ENCODE measurements at regions not wholly inside any gene's neighbourhood (a gene's known extent, or its start where the extent isn't known, plus 50 kb on each side); places are given as distances from the start of the nearest gene placed in this dataset.

- Histone ChIP-seq H3K4me1 (no peaks in the 10 kb centered on the region), H3K27me3 (no peaks in the 10 kb centered on the region), H3K9me3 (no peaks in the 10 kb centered on the region), H3K27ac (replicated peaks in 1 of 4) (no peak overlapping the region), H3K36me3 (no peaks in the 10 kb centered on the region), H3K4me3 (no peak overlapping the region)
- no CpG with 5 or more reads among the region's 5 CpGs for WGBS
- no peak for DNase-seq (ENCODE audit: extremely low spot score)
- intact Hi-C loops (cut with DNase I), result no loop called here
- TF ChIP-seq EP300 (IDR thresholded peaks at IDR 0.05), result no peak
- TF ChIP-seq POLR2A (IDR thresholded peaks at IDR 0.05; ENCODE audit: low read depth), result no peak
- no peak for TF ChIP-seq POLR2AphosphoS5 (IDR thresholded peaks at IDR 0.05)
- no peak for TF ChIP-seq CTCF (IDR thresholded peaks at IDR 0.05)
Observed at GRCh38 chr3:72597756-72598195, 250.5 kb downstream of the SHQ1 start.

- Histone ChIP-seq H3K4me1 (peaks cover 0 to 7% (median 5%) of the 10 kb centered on the region in 4 donors), H3K9me3 (no peaks in the 10 kb centered on the region), H3K27me3 (no peaks in the 10 kb centered on the region), H3K36me3 (no peaks in the 10 kb centered on the region), H3K27ac (replicated peaks in 1 of 4) (no peak overlapping the region), H3K4me3 (no peak overlapping the region)
- no peak for DNase-seq (ENCODE audit: extremely low spot score)
- TF ChIP-seq EP300 (IDR thresholded peaks at IDR 0.05) (no peak), CTCF (IDR thresholded peaks at IDR 0.05) (no peak), POLR2A (IDR thresholded peaks at IDR 0.05; ENCODE audit: low read depth) (no peak), POLR2AphosphoS5 (IDR thresholded peaks at IDR 0.05) (no peak)
- intact Hi-C loops (cut with DNase I), result no loop called here
Observed at GRCh38 chr3:72597043-72597442, 251.2 kb downstream of the SHQ1 start.

GRCh38 chr3:72595927-72596610 lies 252.2 kb downstream of the SHQ1 start:
- H3K27ac ChIP-seq (replicated peaks in 1 of 4), result no peak overlapping the region
- no peak overlapping the region for H3K4me3 ChIP-seq
- intact Hi-C loops (cut with DNase I), result no loop called here
- H3K36me3 ChIP-seq, result no peaks in the 10 kb centered on the region
- TF ChIP-seq EP300 (IDR thresholded peaks at IDR 0.05) (no peak), POLR2AphosphoS5 (IDR thresholded peaks at IDR 0.05) (no peak), CTCF (IDR thresholded peaks at IDR 0.05) (no peak), POLR2A (IDR thresholded peaks at IDR 0.05; ENCODE audit: low read depth) (no peak)
- H3K9me3 ChIP-seq, result no peaks in the 10 kb centered on the region
- 93% methylated on average over 7 of the region's 7 CpGs for WGBS
- H3K27me3 ChIP-seq, result no peaks in the 10 kb centered on the region
- peaks cover 5 to 17% (median 14%) of the 10 kb centered on the region in 4 donors for H3K4me1 ChIP-seq
- DNase-seq (ENCODE audit: extremely low spot score), result no peak

- TF ChIP-seq POLR2A (IDR thresholded peaks at IDR 0.05; ENCODE audit: low read depth), result no peak
- DNase-seq (ENCODE audit: extremely low spot score), result no peak
- H3K36me3 ChIP-seq, result no peaks in the 10 kb centered on the region
- no peak overlapping the region for H3K4me3 ChIP-seq
- intact Hi-C loops (cut with DNase I), result no loop called here
- H3K9me3 ChIP-seq, result no peaks in the 10 kb centered on the region
- peaks cover 5 to 21% (median 19%) of the 10 kb centered on the region in 4 donors for H3K4me1 ChIP-seq
- H3K27ac ChIP-seq (replicated peaks in 1 of 4), result no peak overlapping the region
- H3K27me3 ChIP-seq, result no peaks in the 10 kb centered on the region
- 83% methylated on average over 4 of the region's 4 CpGs for WGBS
Observed at GRCh38 chr3:72595376-72595775, 252.9 kb downstream of the SHQ1 start.

GRCh38 chr3:72594615-72595215 lies 253.5 kb downstream of the SHQ1 start:
- H3K4me1 ChIP-seq, result peaks cover 5 to 21% (median 19%) of the 10 kb centered on the region in 4 donors
- intact Hi-C loops (cut with DNase I), result no loop called here
- 94% methylated on average over 3 of the region's 3 CpGs for WGBS

More at GRCh38 chr3:72594615-72595215, 253.5 kb downstream of the SHQ1 start:
- Histone ChIP-seq H3K9me3 (no peaks in the 10 kb centered on the region), H3K27ac (replicated peaks in 1 of 4) (no peak overlapping the region), H3K27me3 (no peaks in the 10 kb centered on the region), H3K36me3 (no peaks in the 10 kb centered on the region), H3K4me3 (no peak overlapping the region)
- TF ChIP-seq EP300 (IDR thresholded peaks at IDR 0.05) (no peak), POLR2AphosphoS5 (IDR thresholded peaks at IDR 0.05) (no peak), POLR2A (IDR thresholded peaks at IDR 0.05; ENCODE audit: low read depth) (no peak), CTCF (IDR thresholded peaks at IDR 0.05) (no peak)
- DNase-seq (ENCODE audit: extremely low spot score), result no peak

Measured in esophagus muscularis mucosa (tissue), 4 donors.